ENCODE measurements at regions not wholly inside any gene's neighbourhood (a gene's known extent, or its start where the extent isn't known, plus 50 kb on each side); places are given as distances from the start of the nearest gene placed in this dataset.

GRCh38 chr2:17171446-17172049, 346.7 kb downstream of the RAD51AP2 start:
- ChIA-PET POLR2A (no interaction called here), CTCF (interaction anchor here (0.9 to 2.0 kb wide), 6 partner anchors 10 to 416 kb away, joined by 3 to 8 read pairs (median 4); no protein-coding TSS in a partner anchor)
- Histone ChIP-seq H2AFZ (ENCODE audit: insufficient read depth, low read depth, low read length, poor library complexity, severe bottlenecking) (no peak overlapping the region), H3K36me3 (replicated peaks in 1 of 2; ENCODE audit: control extremely low read depth in 1 of 2, control insufficient read depth in 1 of 2, extremely low read depth in 1 of 2, insufficient read depth in 2 of 2, low read length in 1 of 2) (no peaks in the 10 kb centered on the region), H4K20me1 (ENCODE audit: control insufficient read depth, insufficient read depth, low read length, poor library complexity, severe bottlenecking) (no peaks in the 10 kb centered on the region), H3K9me3 (ENCODE audit: control extremely low read depth in 1 of 3, control insufficient read depth in 2 of 3, insufficient read depth in 1 of 3, low read length in 2 of 3) (no peaks in the 10 kb centered on the region), H3K4me1 (ENCODE audit: control insufficient read depth in 2 of 2, insufficient read depth in 2 of 2, low read length in 2 of 2) (no peaks in the 10 kb centered on the region), H3K4me3 (ENCODE audit: control extremely low read depth in 1 of 5, extremely low read depth in 1 of 5, insufficient read depth in 1 of 5, low read depth in 2 of 5, low read length in 4 of 5) (no peak overlapping the region), H3K4me2 (replicated peaks; ENCODE audit: low read depth, low read length, poor library complexity, severe bottlenecking) (no peak overlapping the region), H3K27me3 (replicated peaks in 1 of 4; ENCODE audit: control extremely low read depth in 1 of 4, control insufficient read depth in 3 of 4, insufficient read depth in 4 of 4, low read length in 3 of 4) (no peaks in the 10 kb centered on the region), H3K27ac (ENCODE audit: low read length in 2 of 2) (no peak overlapping the region), H3K79me2 (ENCODE audit: control insufficient read depth, insufficient read depth, low read length) (no peaks in the 10 kb centered on the region), H3K9ac (ENCODE audit: low read length) (no peak overlapping the region)
- Mint-ChIP-seq H3K27me3 (no peaks in the 10 kb centered on the region), H3K9me3 (ENCODE audit: insufficient read depth) (no peaks in the 10 kb centered on the region), H3K27ac (peak overlapping the region; percentile 38), H3K4me1 (peaks cover 25% of the 10 kb centered on the region), H3K4me3 (no peak overlapping the region)
- TF ChIP-seq CTCF (IDR thresholded peaks at IDR 0.05) (peak; percentile 65), EZH2 (IDR thresholded peaks at IDR 0.05; ENCODE audit: borderline replicate concordance, insufficient read depth, low read depth, low read length, poor library complexity, severe bottlenecking) (no peak)
- intact Hi-C loops (cut with micrococcal nuclease) = no loop called here
- no peak for DNase-seq
- WGBS (ENCODE audit: insufficient coverage) = 20% methylated on average over 2 of the region's 7 CpGs
- peak; percentile 51 for ATAC-seq (ENCODE audit: low read depth)

DNA sequence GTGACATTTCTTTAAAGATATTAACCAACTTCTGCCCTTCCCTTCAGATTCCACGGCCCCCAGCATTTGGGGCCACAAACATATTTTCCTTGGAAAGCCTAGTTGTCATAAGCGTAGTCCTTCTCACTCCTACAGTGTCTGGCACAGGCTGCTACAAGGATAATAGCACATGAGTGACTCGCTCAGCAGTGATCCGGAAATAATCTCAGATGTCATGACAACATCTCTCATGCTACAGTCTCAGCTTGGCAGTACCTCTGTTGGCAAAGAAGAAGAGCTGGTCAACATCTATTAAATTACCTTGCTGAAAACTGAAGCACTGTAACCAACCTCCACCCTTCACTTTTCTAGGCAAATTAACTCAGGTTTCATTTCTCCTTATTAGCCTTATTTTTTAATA, 351.7 kb downstream of the RAD51AP2 start:
- Mint-ChIP-seq H3K9me3 (ENCODE audit: insufficient read depth) (no peaks in the 10 kb centered on the region), H3K27me3 (no peaks in the 10 kb centered on the region), H3K27ac (peak overlapping the region; percentile 87), H3K4me1 (peaks cover 25% of the 10 kb centered on the region), H3K4me3 (peak overlapping the region; percentile 59)
- intact Hi-C loops (cut with micrococcal nuclease) = no loop called here
- peak; percentile 25 for DNase-seq
- H3K36me3 ChIP-seq (replicated peaks in 1 of 2; ENCODE audit: control extremely low read depth in 1 of 2, control insufficient read depth in 1 of 2, extremely low read depth in 1 of 2, insufficient read depth in 2 of 2, low read length in 1 of 2) = no peaks in the 10 kb centered on the region
- no peaks in the 10 kb centered on the region for H4K20me1 ChIP-seq (ENCODE audit: control insufficient read depth, insufficient read depth, low read length, poor library complexity, severe bottlenecking)
- TF ChIP-seq CTCF (IDR thresholded peaks at IDR 0.05) = no peak
- no peak for TF ChIP-seq EZH2 (IDR thresholded peaks at IDR 0.05; ENCODE audit: borderline replicate concordance, insufficient read depth, low read depth, low read length, poor library complexity, severe bottlenecking)
- H3K4me2 ChIP-seq (replicated peaks; ENCODE audit: low read depth, low read length, poor library complexity, severe bottlenecking) = no peak overlapping the region
- H2AFZ ChIP-seq (ENCODE audit: insufficient read depth, low read depth, low read length, poor library complexity, severe bottlenecking) = no peak overlapping the region
- no peaks in the 10 kb centered on the region for H3K9me3 ChIP-seq (ENCODE audit: control extremely low read depth in 1 of 3, control insufficient read depth in 2 of 3, insufficient read depth in 1 of 3, low read length in 2 of 3)
- H3K27me3 ChIP-seq (replicated peaks in 1 of 4; ENCODE audit: control extremely low read depth in 1 of 4, control insufficient read depth in 3 of 4, insufficient read depth in 4 of 4, low read length in 3 of 4) = no peaks in the 10 kb centered on the region
- H3K27ac ChIP-seq (ENCODE audit: low read length in 2 of 2) = no peak overlapping the region
- WGBS (ENCODE audit: insufficient coverage) = 86% methylated on average over 3 of the region's 4 CpGs
- no peak overlapping the region for H3K9ac ChIP-seq (ENCODE audit: low read length)
- no peaks in the 10 kb centered on the region for H3K79me2 ChIP-seq (ENCODE audit: control insufficient read depth, insufficient read depth, low read length)
- H3K4me1 ChIP-seq (ENCODE audit: control insufficient read depth in 2 of 2, insufficient read depth in 2 of 2, low read length in 2 of 2) = no peaks in the 10 kb centered on the region
- peak; percentile 69 for ATAC-seq (ENCODE audit: low read depth)
- ChIA-PET POLR2A (no interaction called here), CTCF (no interaction called here)
- H3K4me3 ChIP-seq (ENCODE audit: control extremely low read depth in 1 of 5, extremely low read depth in 1 of 5, insufficient read depth in 1 of 5, low read depth in 2 of 5, low read length in 4 of 5) = no peak overlapping the region
